B cell (primary cell): ENCODE measurements at regions not wholly inside any gene's neighbourhood (a gene's known extent, or its start where the extent isn't known, plus 50 kb on each side); places are given as distances from the start of the nearest gene placed in this dataset.

ENCODE experiments used
- CTCF ChIP-seq: fragments of 200-600 bp; IDR thresholded peaks from one replicate; pipeline ENCODE4 v1.8.0; 2022; ENCODE audit warnings: antibody characterized with exemption, mild to moderate bottlenecking
- EZH2 ChIP-seq: IDR thresholded peaks from 2 replicates; pipeline ENCODE4 v1.6.1; 2012; ENCODE audit warnings: borderline replicate concordance, low read depth, mild to moderate bottlenecking, moderate library complexity, low read length; ENCODE audit not compliant: insufficient read depth, poor library complexity, severe bottlenecking

DNA sequence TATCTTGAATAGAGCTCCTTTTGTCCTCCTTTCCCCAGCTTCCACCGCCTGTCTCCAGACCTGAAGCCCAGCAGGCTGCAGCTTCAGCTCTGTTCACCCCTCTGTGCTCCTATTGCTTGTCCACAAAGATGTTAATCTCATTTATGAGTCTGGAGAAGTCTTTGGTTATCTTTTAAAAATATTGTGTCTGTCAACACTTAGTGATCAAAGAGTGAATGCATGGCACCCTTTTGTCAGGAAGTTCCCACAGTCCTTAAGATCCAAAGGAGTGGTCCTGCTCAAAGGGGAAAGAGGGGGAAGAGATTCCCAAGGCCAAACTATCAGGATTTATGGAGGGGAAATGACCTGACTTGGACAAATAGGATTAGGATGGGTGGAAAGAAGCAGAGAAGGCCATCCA, 118.9 kb downstream of the ACAA2 start:
- no peak for TF ChIP-seq CTCF
- TF ChIP-seq EZH2, result no peak
